Common myeloid progenitor, CD34-positive (primary cell): ENCODE measurements at regions not wholly inside any gene's neighbourhood (a gene's known extent, or its start where the extent isn't known, plus 50 kb on each side); places are given as distances from the start of the nearest gene placed in this dataset.

ENCODE experiments used
- CTCF ChIA-PET: fragments of 350-600 bp; sonication (Branson Sonifier 250); formaldehyde crosslinking; loops from one replicate; lab custom pipeline; 2021; ENCODE audit warnings: antibody characterized with exemption; lab: Charles Lee
- POLR2A ChIA-PET: fragments of 350-600 bp; sonication (Branson Sonifier 250); formaldehyde crosslinking; loops from one replicate; lab custom pipeline; 2021; ENCODE audit warnings: antibody characterized with exemption; lab: Charles Lee
- DNase-seq, 3 donors: peaks; one replicate each; pipeline versions ENCODE4 v3.0.0 to v3.0.0-alpha.2; 2013
- H3K27ac ChIP-seq, 2 experiments: 1 replicate in 1 of 2; 2 replicates in 1 of 2; pipeline ENCODE4 v1.7.0; 2013; ENCODE audit warnings: inconsistent platforms in 2 of 2, low read length in 2 of 2, mild to moderate bottlenecking in 2 of 2, low read depth in 1 of 2, moderate library complexity in 1 of 2; ENCODE audit not compliant: severe bottlenecking in 2 of 2, insufficient read depth in 1 of 2, poor library complexity in 1 of 2
- H3K27me3 ChIP-seq, 5 experiments: replicated peaks in 2 of 5; 1 replicate in 3 of 5; 2 replicates in 2 of 5; pipeline versions ENCODE4 v1.6.1 to v1.7.0; 2013; ENCODE audit warnings: low read length in 4 of 5, mild to moderate bottlenecking in 2 of 5, moderate library complexity in 2 of 5, inconsistent platforms in 1 of 5; ENCODE audit not compliant: insufficient read depth in 5 of 5, control insufficient read depth in 4 of 5
- H3K36me3 ChIP-seq, 4 experiments: 1 replicate in 2 of 4; 2 replicates in 2 of 4; pipeline versions ENCODE4 v1.6.1 to v1.7.0; 2013; ENCODE audit warnings: low read length in 3 of 4, control low read depth in 1 of 4, mild to moderate bottlenecking in 1 of 4; ENCODE audit not compliant: control insufficient read depth in 4 of 4, insufficient read depth in 4 of 4
- H3K4me1 ChIP-seq, 4 experiments: 1 replicate in 3 of 4; 2 replicates in 1 of 4; pipeline versions ENCODE4 v1.6.1 to v1.7.1; 2013; ENCODE audit warnings: low read length in 3 of 4, mild to moderate bottlenecking in 3 of 4, control low read depth in 1 of 4, inconsistent platforms in 1 of 4, moderate library complexity in 1 of 4; ENCODE audit not compliant: control insufficient read depth in 4 of 4, insufficient read depth in 4 of 4; ENCODE audit errors: control extremely low read depth in 1 of 4
- H3K4me3 ChIP-seq, 7 experiments: 1 replicate in 4 of 7; 2 replicates in 3 of 7; pipeline versions ENCODE4 v1.5.1 to v1.7.0; 2013; ENCODE audit warnings: mild to moderate bottlenecking in 7 of 7, low read length in 6 of 7, moderate library complexity in 6 of 7, inconsistent platforms in 2 of 7, low read depth in 2 of 7, control low read depth in 1 of 7; ENCODE audit not compliant: insufficient read depth in 4 of 7, control insufficient read depth in 1 of 7; ENCODE audit errors: extremely low read depth in 1 of 7
- H3K9me3 ChIP-seq, 5 experiments: 1 replicate in 4 of 5; 2 replicates in 1 of 5; pipeline versions ENCODE4 v1.6.1 to v1.7.1; 2013; ENCODE audit warnings: low read length in 4 of 5, mild to moderate bottlenecking in 2 of 5, inconsistent platforms in 1 of 5, low read depth in 1 of 5, moderate library complexity in 1 of 5; ENCODE audit not compliant: control insufficient read depth in 4 of 5, insufficient read depth in 2 of 5; ENCODE audit errors: control extremely low read depth in 1 of 5
- WGBS: methylation state at CpG from one replicate; pipeline ENCODE4 v1.1.5; 2013; ENCODE audit not compliant: insufficient coverage; 5-methylcytosine and 5-hydroxymethylcytosine counted together

DNA sequence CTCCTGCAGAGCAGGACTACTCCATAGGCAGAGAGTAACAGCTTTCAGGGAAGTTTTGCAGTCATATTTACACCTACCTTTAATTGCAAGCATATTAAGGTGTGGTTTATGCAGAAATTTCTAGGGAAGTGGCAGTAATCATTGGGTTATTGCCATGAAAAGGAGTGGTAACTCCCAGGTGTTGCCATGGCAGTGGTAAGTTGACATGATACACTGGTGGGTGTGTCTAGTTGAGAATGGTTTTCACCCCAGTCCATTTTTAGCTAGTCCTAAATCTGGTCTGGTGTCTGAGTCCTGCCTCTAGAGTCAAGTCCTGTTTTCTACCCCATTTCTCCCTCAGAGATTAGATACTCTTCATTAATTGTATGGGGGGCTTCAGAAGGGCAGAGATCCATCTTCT, 128.4 kb upstream of the GMNC start:
- POLR2A ChIA-PET, result no interaction called here
- CTCF ChIA-PET, result no interaction called here
- Histone ChIP-seq H3K36me3 (no peaks in the 10 kb centered on the region), H3K4me1 (no peaks in the 10 kb centered on the region), H3K27ac (no peak overlapping the region), H3K9me3 (peaks cover 0 to 21% (median 8%) of the 10 kb centered on the region in 5 experiments), H3K27me3 (no peaks in the 10 kb centered on the region), H3K4me3 (no peak overlapping the region)
- no peak for DNase-seq

DNA sequence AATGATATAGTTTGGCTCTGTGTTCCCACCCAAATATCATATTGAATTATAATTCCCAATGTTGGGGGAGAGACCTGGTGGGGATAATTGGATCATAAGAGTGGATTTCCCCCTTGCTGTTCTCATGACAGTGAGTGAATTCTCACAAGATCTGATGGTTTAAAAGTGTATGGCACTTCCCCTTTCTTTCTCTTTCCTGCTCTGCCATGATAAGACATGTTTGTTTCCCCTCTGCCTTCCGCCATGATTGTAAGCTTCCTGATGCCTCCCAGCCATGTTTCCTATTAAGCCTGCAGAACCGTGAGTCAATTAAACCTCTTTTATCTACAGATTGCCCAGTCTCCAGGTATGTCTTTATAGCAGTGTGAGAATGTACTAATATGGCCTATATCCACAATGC, 126.7 kb upstream of the GMNC start:
- Histone ChIP-seq H3K36me3 (no peaks in the 10 kb centered on the region), H3K4me3 (no peak overlapping the region), H3K27ac (no peak overlapping the region), H3K27me3 (no peaks in the 10 kb centered on the region), H3K9me3 (peaks cover 0 to 21% (median 8%) of the 10 kb centered on the region in 5 experiments), H3K4me1 (peaks cover 2 to 6% (median 5%) of the 10 kb centered on the region in 4 experiments)
- DNase-seq, result peak; percentile 22 to 74 (median 59)
- ChIA-PET POLR2A (no interaction called here), CTCF (no interaction called here)
- WGBS, result 78% methylated on average over 1 of the region's 2 CpGs

DNA sequence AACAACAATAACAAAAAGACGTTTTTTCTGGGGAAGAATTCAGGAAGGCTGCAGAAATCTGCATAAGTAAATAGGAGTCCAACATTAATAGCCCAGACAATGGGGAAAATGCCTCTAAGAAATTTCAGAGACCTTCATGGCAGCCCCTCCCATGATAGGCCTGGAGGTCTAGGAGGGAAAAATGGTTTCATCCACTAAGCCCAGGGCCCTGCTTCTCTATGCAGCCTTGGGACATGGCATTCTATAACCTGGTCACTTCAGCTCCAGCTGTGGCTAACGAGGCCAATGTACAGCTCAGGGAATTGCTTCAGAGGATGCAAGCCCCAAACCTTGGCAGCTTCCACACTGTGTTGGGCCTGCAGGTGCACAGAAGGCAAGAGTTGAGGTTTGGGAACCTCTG, 125.6 kb upstream of the GMNC start:
- Histone ChIP-seq H3K27ac (no peak overlapping the region), H3K27me3 (no peaks in the 10 kb centered on the region), H3K4me3 (no peak overlapping the region), H3K4me1 (peaks cover 9 to 15% (median 14%) of the 10 kb centered on the region in 4 experiments), H3K36me3 (no peaks in the 10 kb centered on the region), H3K9me3 (peaks cover 0 to 21% (median 8%) of the 10 kb centered on the region in 5 experiments)
- ChIA-PET CTCF (no interaction called here), POLR2A (no interaction called here)
- DNase-seq, result no peak
- 100% methylated on average over 1 of the region's 2 CpGs for WGBS

DNA sequence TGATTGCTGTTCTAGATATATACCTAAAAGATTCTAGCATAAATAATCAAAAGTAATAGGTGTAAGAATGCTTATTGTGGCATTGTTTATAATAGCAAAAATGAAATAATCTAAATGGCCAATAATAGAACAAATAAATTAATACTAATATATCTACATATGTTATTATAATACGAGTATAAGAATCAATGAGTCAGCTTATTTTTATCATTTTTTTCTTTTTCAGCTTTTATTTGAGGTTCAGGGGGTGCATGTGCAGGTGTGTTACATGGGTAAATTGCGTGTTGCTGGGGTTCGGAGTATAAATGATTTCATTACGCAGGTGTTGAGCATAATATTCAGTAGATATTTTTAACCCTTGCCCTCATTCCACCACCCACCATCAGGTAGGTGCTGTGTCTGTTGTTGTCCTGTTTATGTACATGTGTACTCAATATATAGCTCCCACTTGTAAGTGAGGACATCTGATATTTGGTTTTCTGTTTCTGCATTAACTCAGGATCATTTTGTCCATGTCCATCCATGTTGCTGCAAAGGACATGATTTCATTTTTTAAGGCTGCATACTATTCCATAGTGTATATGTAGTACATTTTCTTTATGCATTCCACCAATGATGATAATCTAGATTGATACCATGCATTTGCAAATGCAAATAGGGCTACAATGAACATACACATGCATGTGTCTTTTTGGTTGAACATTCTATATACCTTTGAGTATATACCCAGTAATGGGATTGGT, 122.2 kb upstream of the GMNC start:
- no CpG with 5 or more reads among the region's 4 CpGs for WGBS
- no peak for DNase-seq
- CTCF ChIA-PET, result no interaction called here

DNA sequence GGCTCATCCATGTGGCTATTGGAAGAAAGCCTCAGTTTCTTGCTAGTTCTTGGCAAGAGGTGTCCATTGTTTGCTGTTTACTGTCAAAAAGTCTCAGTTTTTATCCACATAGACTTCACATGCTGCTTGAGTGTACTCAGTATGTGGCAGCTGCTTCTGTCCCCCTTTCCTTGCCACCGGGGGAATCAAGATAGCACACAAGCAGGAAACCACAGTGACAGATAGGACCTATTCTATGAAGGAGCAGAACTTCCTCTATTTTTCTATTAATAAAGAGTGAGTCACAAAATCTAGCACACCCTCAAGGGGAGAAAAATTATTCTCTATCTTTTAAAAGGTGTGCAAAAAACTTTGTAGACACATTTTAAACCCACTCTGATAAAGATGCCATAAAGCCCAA, 121.4 kb upstream of the GMNC start:
- CTCF ChIA-PET, result interaction anchor here (1.1 kb wide), 1 partner anchor 66 kb away, joined by 5 read pairs; no protein-coding TSS in a partner anchor

More for the DNA sequence above, 122.2 kb upstream of the GMNC start:
- Histone ChIP-seq H3K9me3 (peaks cover 0 to 21% (median 9%) of the 10 kb centered on the region in 5 experiments), H3K36me3 (no peaks in the 10 kb centered on the region), H3K4me1 (peaks cover 9 to 21% (median 17%) of the 10 kb centered on the region in 4 experiments), H3K27me3 (peaks cover 0 to 6% (median 0%) of the 10 kb centered on the region in 5 experiments), H3K4me3 (no peak overlapping the region), H3K27ac (no peak overlapping the region)
- POLR2A ChIA-PET, result no interaction called here

DNA sequence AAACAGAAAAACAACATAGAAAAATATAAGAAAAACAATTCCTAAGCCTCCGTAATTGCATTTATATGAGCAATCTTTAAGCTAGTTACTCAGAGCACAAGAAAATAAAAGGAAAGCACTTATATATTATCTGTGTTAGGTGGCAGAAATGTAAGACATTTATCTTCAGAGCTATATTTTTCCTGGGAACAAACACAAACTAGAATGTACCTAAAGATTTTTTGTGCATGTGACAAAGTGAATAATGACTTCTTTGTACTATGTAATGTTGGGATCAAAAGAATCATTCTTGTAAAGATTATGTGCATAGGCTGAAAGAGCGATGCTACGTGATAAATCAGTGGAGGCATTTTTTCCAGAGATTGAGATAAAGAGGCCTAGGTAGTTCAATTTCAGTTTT, 111.3 kb upstream of the GMNC start:
- ChIA-PET CTCF (no interaction called here), POLR2A (no interaction called here)
- Histone ChIP-seq H3K36me3 (no peaks in the 10 kb centered on the region), H3K4me3 (no peak overlapping the region), H3K27me3 (no peaks in the 10 kb centered on the region), H3K27ac (no peak overlapping the region), H3K4me1 (peaks cover 0 to 6% (median 0%) of the 10 kb centered on the region in 4 experiments), H3K9me3 (no peaks in the 10 kb centered on the region)
- WGBS, result 100% methylated on average over 2 of the region's 3 CpGs
- no peak for DNase-seq

More for the DNA sequence above, 121.4 kb upstream of the GMNC start:
- H3K4me3 ChIP-seq, result peak overlapping the region in 2 of 7 experiments; percentile 33 to 39
- POLR2A ChIA-PET, result no interaction called here
- H3K4me1 ChIP-seq, result peaks cover 9 to 21% (median 17%) of the 10 kb centered on the region in 4 experiments
- peak; percentile 88 to 99 (median 96) for DNase-seq
- H3K27me3 ChIP-seq, result peaks cover 0 to 6% (median 0%) of the 10 kb centered on the region in 5 experiments
- peaks cover 0 to 16% (median 9%) of the 10 kb centered on the region in 5 experiments for H3K9me3 ChIP-seq
- H3K27ac ChIP-seq, result peak overlapping the region in 1 of 2 experiments; percentile 41
- no CpG with 5 or more reads among the region's 1 CpG for WGBS
- H3K36me3 ChIP-seq, result no peaks in the 10 kb centered on the region

DNA sequence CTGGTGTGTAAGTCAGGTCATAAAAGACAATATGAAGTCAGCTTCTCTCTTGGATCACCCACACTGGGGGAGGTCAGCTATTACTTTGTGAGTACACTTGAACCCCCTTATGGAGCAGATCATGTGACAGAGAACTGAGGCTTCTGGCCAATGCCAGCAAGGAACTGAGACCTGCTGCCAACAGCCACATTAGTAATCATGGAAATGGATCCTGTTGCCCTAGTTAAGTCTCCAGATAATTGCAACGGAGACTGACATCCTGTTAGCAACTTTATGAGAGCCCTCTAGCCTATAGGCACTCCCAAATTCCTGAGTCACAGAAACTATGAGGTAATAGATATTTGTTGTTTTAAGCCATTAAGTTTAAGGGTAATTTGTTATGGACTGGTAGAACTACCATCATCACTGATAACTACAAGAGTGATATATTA, 110.4 kb upstream of the GMNC start:
- WGBS, result no CpG with 5 or more reads among the region's 1 CpG
- no peaks in the 10 kb centered on the region for H3K9me3 ChIP-seq
- H3K4me3 ChIP-seq, result no peak overlapping the region
- DNase-seq, result no peak
- no peaks in the 10 kb centered on the region for H3K36me3 ChIP-seq
- H3K27ac ChIP-seq, result no peak overlapping the region
- peaks cover 0 to 6% (median 0%) of the 10 kb centered on the region in 4 experiments for H3K4me1 ChIP-seq
- H3K27me3 ChIP-seq, result no peaks in the 10 kb centered on the region
- ChIA-PET POLR2A (interaction anchor here (0.6 kb wide), 1 partner anchor 1009 kb away, joined by 3 read pairs; no protein-coding TSS in a partner anchor), CTCF (no interaction called here)
